AG04450 (cell line): ENCODE measurements at regions not wholly inside any gene's neighbourhood (a gene's known extent, or its start where the extent isn't known, plus 50 kb on each side); places are given as distances from the start of the nearest gene placed in this dataset.

Experiments used
- CTCF ChIA-PET: fragments of 300-600, 350-600 bp; formaldehyde crosslinking; extraction: SDS; loops from one replicate; lab custom pipeline; 2022; ENCODE audit warnings: antibody characterized with exemption, inconsistent platforms; lab: Charles Lee
- POLR2A ChIA-PET: fragments of 350-600 bp; formaldehyde crosslinking; extraction: SDS; loops from one replicate; lab custom pipeline; 2021; ENCODE audit warnings: antibody characterized with exemption, inconsistent platforms; lab: Yijun Ruan, JAX
- DNase-seq: peaks from one replicate; pipeline ENCODE4 v3.0.0-alpha.2; 2011; ENCODE audit warnings: low read depth, low spot score
- H3K27ac ChIP-seq: one replicate; pipeline ENCODE4 v1.5.1; 2012; ENCODE audit warnings: low read depth, low read length, control low read depth
- H3K27me3 ChIP-seq: one replicate; pipeline ENCODE4 v1.6.0; 2012; ENCODE audit warnings: low read length; ENCODE audit not compliant: control insufficient read depth, insufficient read depth
- H3K4me3 ChIP-seq: 2 replicates; pipeline ENCODE4 v1.5.1; 2011; ENCODE audit warnings: mild to moderate bottlenecking, low read depth, low read length, control low read depth
- H3K9me3 ChIP-seq: 2 replicates; pipeline ENCODE4 v1.5.1; 2012; ENCODE audit warnings: low read length; ENCODE audit not compliant: control insufficient read depth, insufficient read depth
- TF ChIP-seq, protein P1 (sequence below): IDR thresholded peaks from 2 replicates; pipeline ENCODE4 v1.5.1; 2011; ENCODE audit warnings: low read depth, low read length, control low read depth, inconsistent platforms

DNA sequence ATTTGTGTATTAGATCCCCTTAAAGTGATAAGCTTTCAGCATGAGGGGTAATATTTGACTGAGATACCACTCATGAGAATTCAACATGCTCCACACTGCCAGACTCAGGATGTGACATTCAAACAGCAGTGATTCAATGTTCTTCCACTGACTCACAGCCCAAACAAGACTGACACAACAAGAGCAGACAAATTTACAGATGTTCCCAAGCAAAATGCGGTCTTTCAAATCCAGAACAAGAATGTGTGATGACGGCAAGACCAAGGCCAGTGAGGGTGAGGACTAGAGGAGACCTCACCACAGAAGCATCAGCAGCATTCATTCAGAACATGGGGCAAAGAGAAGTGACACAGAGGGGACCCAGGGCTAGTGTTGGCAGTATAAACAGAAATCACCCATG is 99.3 kb upstream of the GRIA3 start:
- TF ChIP-seq, protein P1, sequence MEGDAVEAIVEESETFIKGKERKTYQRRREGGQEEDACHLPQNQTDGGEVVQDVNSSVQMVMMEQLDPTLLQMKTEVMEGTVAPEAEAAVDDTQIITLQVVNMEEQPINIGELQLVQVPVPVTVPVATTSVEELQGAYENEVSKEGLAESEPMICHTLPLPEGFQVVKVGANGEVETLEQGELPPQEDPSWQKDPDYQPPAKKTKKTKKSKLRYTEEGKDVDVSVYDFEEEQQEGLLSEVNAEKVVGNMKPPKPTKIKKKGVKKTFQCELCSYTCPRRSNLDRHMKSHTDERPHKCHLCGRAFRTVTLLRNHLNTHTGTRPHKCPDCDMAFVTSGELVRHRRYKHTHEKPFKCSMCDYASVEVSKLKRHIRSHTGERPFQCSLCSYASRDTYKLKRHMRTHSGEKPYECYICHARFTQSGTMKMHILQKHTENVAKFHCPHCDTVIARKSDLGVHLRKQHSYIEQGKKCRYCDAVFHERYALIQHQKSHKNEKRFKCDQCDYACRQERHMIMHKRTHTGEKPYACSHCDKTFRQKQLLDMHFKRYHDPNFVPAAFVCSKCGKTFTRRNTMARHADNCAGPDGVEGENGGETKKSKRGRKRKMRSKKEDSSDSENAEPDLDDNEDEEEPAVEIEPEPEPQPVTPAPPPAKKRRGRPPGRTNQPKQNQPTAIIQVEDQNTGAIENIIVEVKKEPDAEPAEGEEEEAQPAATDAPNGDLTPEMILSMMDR, result no peak
- H3K27ac ChIP-seq, result no peak overlapping the region
- H3K4me3 ChIP-seq, result no peak overlapping the region
- CTCF ChIA-PET, result no interaction called here
- no peak for DNase-seq
- no peaks in the 10 kb centered on the region for H3K27me3 ChIP-seq
- no peaks in the 10 kb centered on the region for H3K9me3 ChIP-seq
- POLR2A ChIA-PET, result no interaction called here

DNA sequence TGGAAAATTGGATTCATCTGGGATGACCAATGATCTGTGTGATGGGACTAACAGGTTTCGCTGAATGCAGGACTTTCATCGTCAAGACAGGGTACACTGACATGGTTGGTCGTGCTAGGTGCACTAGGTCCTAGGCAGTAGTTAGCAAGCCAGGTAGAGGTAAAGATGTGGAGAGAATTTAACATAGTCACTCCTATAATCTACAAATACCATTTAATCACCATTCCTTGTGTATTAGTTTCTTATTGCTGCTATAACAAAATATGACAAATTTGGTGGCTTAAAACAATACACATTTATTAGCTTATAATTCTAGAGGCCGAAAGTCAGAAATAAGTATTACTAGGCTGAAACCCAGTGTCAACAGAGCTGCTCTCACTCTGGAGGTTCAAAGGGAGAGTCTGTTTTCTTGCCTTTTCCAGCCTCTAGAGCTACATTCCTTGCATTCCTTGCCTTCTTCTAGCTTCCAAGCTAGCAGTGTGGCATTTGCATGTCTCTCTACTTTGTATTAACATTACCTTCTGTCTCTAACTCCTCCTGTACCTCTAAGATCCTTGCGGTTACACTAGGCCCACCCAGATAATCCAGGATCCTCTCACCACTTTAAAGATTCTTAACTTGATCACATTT is 98.7 kb upstream of the GRIA3 start:
- H3K27me3 ChIP-seq, result no peaks in the 10 kb centered on the region
- no peaks in the 10 kb centered on the region for H3K9me3 ChIP-seq
- no peak overlapping the region for H3K4me3 ChIP-seq
- H3K27ac ChIP-seq, result no peak overlapping the region
- DNase-seq, result no peak
- POLR2A ChIA-PET, result no interaction called here
- TF ChIP-seq, protein P1, result no peak
- CTCF ChIA-PET, result no interaction called here

DNA sequence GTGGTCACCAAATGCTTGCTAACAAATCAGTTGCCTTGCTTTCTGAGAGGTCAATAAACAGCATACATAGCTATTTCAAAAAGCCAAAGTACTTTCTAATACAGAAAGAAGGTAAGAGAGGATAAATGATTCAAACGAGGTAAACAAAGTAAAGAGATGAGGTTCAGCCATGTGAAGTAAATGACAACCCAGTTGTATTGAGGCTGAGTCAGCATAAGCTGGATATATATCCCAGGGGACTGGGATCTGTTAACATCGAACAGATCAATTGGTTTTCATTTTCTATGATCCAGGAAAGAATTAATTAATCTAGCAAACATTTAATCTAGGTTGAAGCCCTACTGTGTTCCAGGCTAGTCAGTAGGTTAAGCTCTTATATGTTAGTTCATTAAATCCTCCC is 97.3 kb upstream of the GRIA3 start:
- no peak overlapping the region for H3K27ac ChIP-seq
- no peak for DNase-seq
- no peaks in the 10 kb centered on the region for H3K9me3 ChIP-seq
- POLR2A ChIA-PET, result no interaction called here
- no peaks in the 10 kb centered on the region for H3K27me3 ChIP-seq
- no peak overlapping the region for H3K4me3 ChIP-seq
- TF ChIP-seq, protein P1, result no peak
- CTCF ChIA-PET, result no interaction called here

DNA sequence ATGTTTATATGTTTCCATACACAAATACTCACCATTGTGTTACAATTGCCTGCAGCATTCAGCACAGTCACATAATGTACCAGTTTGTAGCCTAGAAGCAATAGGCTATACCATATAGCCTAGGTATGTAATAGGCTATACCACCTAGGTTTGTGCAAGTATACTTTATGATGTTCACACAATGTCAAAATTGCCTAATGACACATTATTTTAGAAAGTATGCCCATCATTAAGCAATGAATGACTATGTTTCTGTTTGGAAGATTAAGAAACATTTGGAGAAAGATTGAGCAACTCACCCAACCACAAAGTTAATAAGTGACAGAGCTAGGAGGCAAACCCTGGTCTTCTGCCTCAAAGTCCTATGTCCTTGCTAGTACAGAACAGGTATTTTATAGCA is 96.8 kb upstream of the GRIA3 start:
- ChIA-PET CTCF (no interaction called here), POLR2A (no interaction called here)
- no peak for DNase-seq
- Histone ChIP-seq H3K27me3 (no peaks in the 10 kb centered on the region), H3K4me3 (no peak overlapping the region), H3K9me3 (no peaks in the 10 kb centered on the region), H3K27ac (no peak overlapping the region)
- TF ChIP-seq, protein P1, result no peak

DNA sequence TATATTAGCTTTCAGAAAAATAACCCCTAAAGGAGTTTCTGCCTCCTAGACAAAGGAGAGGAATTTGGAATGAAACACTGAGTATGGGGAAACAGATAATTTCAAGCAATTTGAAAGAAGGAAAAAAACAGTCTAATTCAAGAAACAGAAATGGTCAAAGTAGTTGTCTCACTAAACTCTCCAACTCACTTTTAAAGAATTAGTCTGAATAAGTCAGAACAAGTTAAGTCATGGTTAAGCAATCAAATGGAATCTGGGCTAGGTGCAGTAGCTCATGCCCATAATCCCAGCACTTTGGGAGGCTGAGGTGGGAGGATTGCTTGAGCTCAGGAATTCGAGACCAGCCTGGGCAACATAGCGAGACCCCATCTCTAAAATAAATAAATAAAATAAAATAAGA is 95.7 kb upstream of the GRIA3 start:
- TF ChIP-seq, protein P1, result no peak
- DNase-seq, result no peak
- Histone ChIP-seq H3K4me3 (no peak overlapping the region), H3K27me3 (no peaks in the 10 kb centered on the region), H3K9me3 (no peaks in the 10 kb centered on the region), H3K27ac (no peak overlapping the region)
- ChIA-PET CTCF (no interaction called here), POLR2A (no interaction called here)
